ENCODE measurements at regions not wholly inside any gene's neighbourhood (a gene's known extent, or its start where the extent isn't known, plus 50 kb on each side); places are given as distances from the start of the nearest gene placed in this dataset.

- Histone ChIP-seq H3K27ac (ENCODE audit: extremely low read depth, low read depth, low read length) (no peak overlapping the region), H3K9ac (ENCODE audit: insufficient read depth in 1 of 2, low read depth in 2 of 2, low read length in 2 of 2) (no peak overlapping the region), H4K20me1 (replicated peaks; ENCODE audit: control insufficient read depth, insufficient read depth, low read length) (no peaks in the 10 kb centered on the region), H3K9me1 (ENCODE audit: control insufficient read depth, insufficient read depth, low read length) (no peaks in the 10 kb centered on the region), H3K4me1 (replicated peaks in 1 of 2; ENCODE audit: control insufficient read depth in 2 of 2, insufficient read depth in 2 of 2, low read length in 2 of 2) (no peaks in the 10 kb centered on the region; a peak in 1 of 5 replicates), H3K27me3 (ENCODE audit: control insufficient read depth in 2 of 2, insufficient read depth in 2 of 2, low read length in 2 of 2) (no peaks in the 10 kb centered on the region), H2AFZ (ENCODE audit: low read depth, low read length) (no peak overlapping the region), H3K79me2 (ENCODE audit: control insufficient read depth, insufficient read depth, low read length) (no peaks in the 10 kb centered on the region), H3K4me3 (no peak overlapping the region), H3K4me2 (ENCODE audit: insufficient read depth, low read length) (no peak overlapping the region), H3K36me3 (ENCODE audit: control insufficient read depth, insufficient read depth, low read length) (no peaks in the 10 kb centered on the region), H3K9me3 (replicated peaks; ENCODE audit: control insufficient read depth, insufficient read depth, low read depth, low read length) (no peaks in the 10 kb centered on the region)
- ChIA-PET POLR2A (no interaction called here), CTCF (ENCODE audit: low intra/inter-chr PET ratio) (no interaction called here)
- in situ Hi-C loops (cut with MboI): no loop called here
- WGBS (ENCODE audit: insufficient coverage, low coverage, missing lambda C conversion rate): 0% methylated on average over 1 of the region's 1 CpG
- ATAC-seq (no peak), FAIRE-seq (no peak), DNase-seq (ENCODE audit: extremely low read depth in 1 of 4, low spot score in 3 of 4) (no peak)
- intact Hi-C loops (cut with micrococcal nuclease): no loop called here
- TF ChIP-seq, protein P1, sequence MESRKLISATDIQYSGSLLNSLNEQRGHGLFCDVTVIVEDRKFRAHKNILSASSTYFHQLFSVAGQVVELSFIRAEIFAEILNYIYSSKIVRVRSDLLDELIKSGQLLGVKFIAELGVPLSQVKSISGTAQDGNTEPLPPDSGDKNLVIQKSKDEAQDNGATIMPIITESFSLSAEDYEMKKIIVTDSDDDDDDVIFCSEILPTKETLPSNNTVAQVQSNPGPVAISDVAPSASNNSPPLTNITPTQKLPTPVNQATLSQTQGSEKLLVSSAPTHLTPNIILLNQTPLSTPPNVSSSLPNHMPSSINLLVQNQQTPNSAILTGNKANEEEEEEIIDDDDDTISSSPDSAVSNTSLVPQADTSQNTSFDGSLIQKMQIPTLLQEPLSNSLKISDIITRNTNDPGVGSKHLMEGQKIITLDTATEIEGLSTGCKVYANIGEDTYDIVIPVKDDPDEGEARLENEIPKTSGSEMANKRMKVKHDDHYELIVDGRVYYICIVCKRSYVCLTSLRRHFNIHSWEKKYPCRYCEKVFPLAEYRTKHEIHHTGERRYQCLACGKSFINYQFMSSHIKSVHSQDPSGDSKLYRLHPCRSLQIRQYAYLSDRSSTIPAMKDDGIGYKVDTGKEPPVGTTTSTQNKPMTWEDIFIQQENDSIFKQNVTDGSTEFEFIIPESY (CRISPR knock-in tag; IDR thresholded peaks at IDR 0.05): no peak
- TF ChIP-seq MBD2 (IDR thresholded peaks at IDR 0.05; ENCODE audit: borderline replicate concordance, low read depth) (no peak), BRCA1 (IDR thresholded peaks at IDR 0.05) (no peak), BRCA1 (CRISPR knock-in tag; IDR thresholded peaks at IDR 0.05) (no peak), NR1H2 (CRISPR knock-in tag; IDR thresholded peaks at IDR 0.05) (no peak)
- BruUV-seq (replicated peaks): no TSS peak
Measured at GRCh38 chr5:72619677-72620076, 112.5 kb upstream of the ZNF366 start.

DNA sequence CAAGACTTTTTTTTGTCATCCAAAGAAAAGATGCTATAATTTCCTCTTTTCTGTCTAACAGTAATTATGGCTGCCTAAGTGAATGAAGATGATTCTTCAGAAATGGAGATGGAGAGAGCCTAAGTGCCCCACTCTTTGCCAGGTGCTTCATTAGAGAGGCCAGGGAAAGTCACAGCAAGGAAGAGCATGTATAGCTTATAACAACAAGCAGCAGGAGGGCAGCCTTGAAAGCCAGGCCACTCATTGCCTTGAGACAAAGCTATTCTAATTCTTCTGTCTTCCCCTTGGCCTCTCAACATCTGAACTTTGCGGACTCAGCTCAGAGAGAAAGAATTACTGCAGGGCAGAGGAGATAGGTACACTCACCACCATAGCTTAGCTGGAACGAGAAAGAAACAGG lies 112.0 kb upstream of the ZNF366 start:
- no peak overlapping the region for H3K27ac ChIP-seq (ENCODE audit: extremely low read depth, low read depth, low read length)
- in situ Hi-C loops (cut with MboI) (no loop called here), intact Hi-C loops (cut with micrococcal nuclease) (no loop called here)
- no peak overlapping the region for H3K9ac ChIP-seq (ENCODE audit: insufficient read depth in 1 of 2, low read depth in 2 of 2, low read length in 2 of 2)
- ChIA-PET POLR2A (no interaction called here), CTCF (ENCODE audit: low intra/inter-chr PET ratio) (no interaction called here)
- peak overlapping the region; percentile 67; the same call in 1 of the 2 replicates for H2AFZ ChIP-seq (ENCODE audit: low read depth, low read length)
- no peaks in the 10 kb centered on the region for H3K9me1 ChIP-seq (ENCODE audit: control insufficient read depth, insufficient read depth, low read length)
- H3K4me1 ChIP-seq (replicated peaks in 1 of 2; ENCODE audit: control insufficient read depth in 2 of 2, insufficient read depth in 2 of 2, low read length in 2 of 2): no peaks in the 10 kb centered on the region; a peak in 1 of 5 replicates
- 64% methylated on average over 2 of the region's 2 CpGs for WGBS (ENCODE audit: insufficient coverage, low coverage, missing lambda C conversion rate)
- ATAC-seq (no peak), FAIRE-seq (no peak), DNase-seq (ENCODE audit: extremely low read depth in 1 of 4, low spot score in 3 of 4) (no peak)
- H3K4me2 ChIP-seq (ENCODE audit: insufficient read depth, low read length): no peak overlapping the region
- H3K36me3 ChIP-seq (ENCODE audit: control insufficient read depth, insufficient read depth, low read length): no peaks in the 10 kb centered on the region
- no peaks in the 10 kb centered on the region for H3K27me3 ChIP-seq (ENCODE audit: control insufficient read depth in 2 of 2, insufficient read depth in 2 of 2, low read length in 2 of 2)
- no peaks in the 10 kb centered on the region for H3K9me3 ChIP-seq (replicated peaks; ENCODE audit: control insufficient read depth, insufficient read depth, low read depth, low read length)
- no peaks in the 10 kb centered on the region for H4K20me1 ChIP-seq (replicated peaks; ENCODE audit: control insufficient read depth, insufficient read depth, low read length)
- no peaks in the 10 kb centered on the region for H3K79me2 ChIP-seq (ENCODE audit: control insufficient read depth, insufficient read depth, low read length)
- BruUV-seq (replicated peaks): no TSS peak
- no peak overlapping the region for H3K4me3 ChIP-seq
- TF ChIP-seq HBP1 (CRISPR knock-in tag; IDR thresholded peaks at IDR 0.05) (no peak), PTBP1 (IDR thresholded peaks at IDR 0.05; ENCODE audit: low read depth, low read length) (no peak), MAZ (CRISPR knock-in tag; conservative IDR thresholded peaks at IDR 0.05 in 1 of 2, IDR thresholded peaks at IDR 0.05 in 1 of 2) (no peak), FUS (optimal IDR thresholded peaks at IDR 0.05; ENCODE audit: low read depth, low read length) (no peak), RBM39 (optimal IDR thresholded peaks at IDR 0.05; ENCODE audit: low read depth, low read length) (no peak), ZNF696 (CRISPR knock-in tag; conservative IDR thresholded peaks at IDR 0.05) (no peak), ZNF354B (CRISPR knock-in tag; IDR thresholded peaks at IDR 0.05) (no peak), TBP (optimal IDR thresholded peaks at IDR 0.05; ENCODE audit: low read depth, low read length) (no peak), HDAC8 (tag; IDR thresholded peaks at IDR 0.05) (no peak), FOXJ3 (CRISPR knock-in tag; IDR thresholded peaks at IDR 0.05) (no peak), RBM15 (IDR thresholded peaks at IDR 0.05; ENCODE audit: insufficient read depth, low read length) (no peak), ADNP (tag; IDR thresholded peaks at IDR 0.05) (no peak)
